Heart left ventricle (tissue), 13 donors: ENCODE measurements at regions not wholly inside any gene's neighbourhood (a gene's known extent, or its start where the extent isn't known, plus 50 kb on each side); places are given as distances from the start of the nearest gene placed in this dataset.

Experiments used
- POLR2A ChIP-seq, 2 donors: fragments of 450-650 bp; IDR thresholded peaks; one replicate each; pipeline ENCODE4 v1.6.1; 2017; ENCODE audit warnings: antibody characterized with exemption in 2 of 2, mild to moderate bottlenecking in 2 of 2, moderate library complexity in 2 of 2
- TF ChIP-seq, protein P1 (sequence below), 12 donors: fragments of 200-600 bp; sonication (generic) in 4 of 12; IDR thresholded peaks; one replicate each; pipeline versions ENCODE4 v1.5.0 to v1.8.0; 2018 to 2022; ENCODE audit warnings: antibody characterized with exemption in 12 of 12, mild to moderate bottlenecking in 5 of 12
- donor health status: ischemic (EF 13 %, LVEDD 7.1; RV severe dilation, severe dysfunction).
- donor health status: DM: no; HTN: yes; CAD: no.
- donor health status: DM: no; HTN: no; CAD: no.
- donor health status: ischemic (EF 25% LVEDD 6.9; RV normal size, moderate dysfunction).
- donor health status: ischemic (EF 25% LVEDD 5.7; RV mildly dilated, moderate dysfunction).
- donor health status: ischemic (EF 35%, LVEDD 5.7; RV mildly dilated, moderate dysfunction).
- donor health status: nonischemic (EF 11% LVEDD 7.7; RV severe dilation, severe dysfunction).
- donor health status: DM: yes; HTN: yes; CAD: no.
- donor health status: PGD.
- donor health status: ischemic (EF 29% LVEDD 5.4; RV normal size, mild dysfunction).
- donor health status: nonischemic (EF 23%, LVEDD 6.1; RV moderate dilation, normal function).

GRCh38 chr9:26669701-26670670 lies 222.6 kb downstream of the CAAP1 start:
- TF ChIP-seq, protein P1, sequence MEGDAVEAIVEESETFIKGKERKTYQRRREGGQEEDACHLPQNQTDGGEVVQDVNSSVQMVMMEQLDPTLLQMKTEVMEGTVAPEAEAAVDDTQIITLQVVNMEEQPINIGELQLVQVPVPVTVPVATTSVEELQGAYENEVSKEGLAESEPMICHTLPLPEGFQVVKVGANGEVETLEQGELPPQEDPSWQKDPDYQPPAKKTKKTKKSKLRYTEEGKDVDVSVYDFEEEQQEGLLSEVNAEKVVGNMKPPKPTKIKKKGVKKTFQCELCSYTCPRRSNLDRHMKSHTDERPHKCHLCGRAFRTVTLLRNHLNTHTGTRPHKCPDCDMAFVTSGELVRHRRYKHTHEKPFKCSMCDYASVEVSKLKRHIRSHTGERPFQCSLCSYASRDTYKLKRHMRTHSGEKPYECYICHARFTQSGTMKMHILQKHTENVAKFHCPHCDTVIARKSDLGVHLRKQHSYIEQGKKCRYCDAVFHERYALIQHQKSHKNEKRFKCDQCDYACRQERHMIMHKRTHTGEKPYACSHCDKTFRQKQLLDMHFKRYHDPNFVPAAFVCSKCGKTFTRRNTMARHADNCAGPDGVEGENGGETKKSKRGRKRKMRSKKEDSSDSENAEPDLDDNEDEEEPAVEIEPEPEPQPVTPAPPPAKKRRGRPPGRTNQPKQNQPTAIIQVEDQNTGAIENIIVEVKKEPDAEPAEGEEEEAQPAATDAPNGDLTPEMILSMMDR (IDR thresholded peaks at IDR 0.05): no peak
- TF ChIP-seq POLR2A (IDR thresholded peaks at IDR 0.05): no peak
